RWPE1 (cell line): ENCODE measurements at regions not wholly inside any gene's neighbourhood (a gene's known extent, or its start where the extent isn't known, plus 50 kb on each side); places are given as distances from the start of the nearest gene placed in this dataset.

Experiments
- CTCF ChIA-PET: fragments of 350-600 bp; sonication (Branson Sonifier 250); formaldehyde crosslinking; extraction: SDS; loops from one replicate; lab custom pipeline; 2021; lab: Yijun Ruan, JAX
- POLR2A ChIA-PET: fragments of 400-600 bp; formaldehyde crosslinking; extraction: SDS; loops from one replicate; lab custom pipeline; 2020; ENCODE audit warnings: antibody characterized with exemption; ENCODE audit not compliant: low non-redundant PET; lab: Yijun Ruan, JAX
- DNase-seq: peaks from one replicate; pipeline ENCODE4 v3.0.0; 2012; ENCODE audit warnings: low spot score
- H3K27ac ChIP-seq: fragments of 450-650 bp; 2 replicates; pipeline ENCODE4 v1.5.1; 2017
- TF ChIP-seq, protein P1 (sequence below): fragments of 450-650 bp; conservative IDR thresholded peaks from 2 replicates; pipeline ENCODE4 v1.5.1; 2017; ENCODE audit warnings: low read depth, mild to moderate bottlenecking

- TF ChIP-seq, protein P1, sequence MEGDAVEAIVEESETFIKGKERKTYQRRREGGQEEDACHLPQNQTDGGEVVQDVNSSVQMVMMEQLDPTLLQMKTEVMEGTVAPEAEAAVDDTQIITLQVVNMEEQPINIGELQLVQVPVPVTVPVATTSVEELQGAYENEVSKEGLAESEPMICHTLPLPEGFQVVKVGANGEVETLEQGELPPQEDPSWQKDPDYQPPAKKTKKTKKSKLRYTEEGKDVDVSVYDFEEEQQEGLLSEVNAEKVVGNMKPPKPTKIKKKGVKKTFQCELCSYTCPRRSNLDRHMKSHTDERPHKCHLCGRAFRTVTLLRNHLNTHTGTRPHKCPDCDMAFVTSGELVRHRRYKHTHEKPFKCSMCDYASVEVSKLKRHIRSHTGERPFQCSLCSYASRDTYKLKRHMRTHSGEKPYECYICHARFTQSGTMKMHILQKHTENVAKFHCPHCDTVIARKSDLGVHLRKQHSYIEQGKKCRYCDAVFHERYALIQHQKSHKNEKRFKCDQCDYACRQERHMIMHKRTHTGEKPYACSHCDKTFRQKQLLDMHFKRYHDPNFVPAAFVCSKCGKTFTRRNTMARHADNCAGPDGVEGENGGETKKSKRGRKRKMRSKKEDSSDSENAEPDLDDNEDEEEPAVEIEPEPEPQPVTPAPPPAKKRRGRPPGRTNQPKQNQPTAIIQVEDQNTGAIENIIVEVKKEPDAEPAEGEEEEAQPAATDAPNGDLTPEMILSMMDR: no peak
- DNase-seq: no peak
- ChIA-PET POLR2A (no interaction called here), CTCF (interaction anchor here (0.6 kb wide), 1 partner anchor 146 kb away, joined by 3 read pairs; no protein-coding TSS in a partner anchor)
- H3K27ac ChIP-seq: no peak overlapping the region
Measured at GRCh38 chr5:19256036-19256435, 732.0 kb downstream of the CDH18 start.

GRCh38 chr5:19258686-19259085, 729.3 kb downstream of the CDH18 start:
- TF ChIP-seq, protein P1: no peak
- no peak overlapping the region for H3K27ac ChIP-seq
- CTCF ChIA-PET: no interaction called here
- DNase-seq: no peak
- POLR2A ChIA-PET: no interaction called here

GRCh38 chr5:19261879-19262278, 726.1 kb downstream of the CDH18 start:
- CTCF ChIA-PET: no interaction called here
- H3K27ac ChIP-seq: no peak overlapping the region
- no peak for DNase-seq
- POLR2A ChIA-PET: no interaction called here
- TF ChIP-seq, protein P1: no peak

DNA sequence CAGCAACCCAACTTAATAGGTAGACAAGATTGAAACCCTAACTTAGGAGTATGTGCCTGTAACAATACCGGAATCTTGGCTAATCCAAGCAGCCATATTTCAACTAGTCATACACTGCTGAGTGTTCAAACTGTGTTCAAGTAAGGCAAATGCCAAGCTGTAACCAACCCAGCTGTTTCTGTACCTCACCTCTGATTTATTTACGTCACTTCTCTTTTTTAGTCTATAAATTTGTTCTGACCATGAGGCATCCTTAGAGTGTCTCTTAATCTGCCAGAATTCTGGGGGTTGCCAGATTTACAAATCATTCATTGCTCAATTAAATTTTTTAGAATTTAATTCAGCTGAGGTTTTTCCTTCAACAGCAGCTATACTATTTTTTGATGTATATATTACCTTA, 723.2 kb downstream of the CDH18 start:
- ChIA-PET CTCF (no interaction called here), POLR2A (no interaction called here)
- TF ChIP-seq, protein P1: no peak
- no peak for DNase-seq
- no peak overlapping the region for H3K27ac ChIP-seq

DNA sequence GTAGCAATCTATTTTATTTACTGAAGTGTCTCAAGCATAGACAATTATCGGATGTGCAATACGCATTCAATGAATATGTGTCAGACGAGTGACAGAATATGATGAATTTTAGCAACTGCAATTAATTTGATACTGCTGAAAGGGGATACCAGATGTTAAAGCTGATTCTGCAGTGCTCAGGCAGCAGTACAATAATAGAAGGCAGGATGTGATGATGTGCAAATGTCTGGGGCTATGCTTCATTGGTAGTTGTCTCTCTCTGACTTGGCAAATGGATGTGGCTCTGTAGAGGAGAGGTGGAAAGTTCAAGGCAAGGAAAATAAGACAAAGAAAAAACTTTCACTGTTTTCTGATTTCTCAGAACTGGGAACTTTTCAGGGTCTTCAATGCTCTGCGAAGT, 721.2 kb downstream of the CDH18 start:
- ChIA-PET POLR2A (no interaction called here), CTCF (no interaction called here)
- H3K27ac ChIP-seq: no peak overlapping the region
- TF ChIP-seq, protein P1: no peak
- DNase-seq: no peak

DNA sequence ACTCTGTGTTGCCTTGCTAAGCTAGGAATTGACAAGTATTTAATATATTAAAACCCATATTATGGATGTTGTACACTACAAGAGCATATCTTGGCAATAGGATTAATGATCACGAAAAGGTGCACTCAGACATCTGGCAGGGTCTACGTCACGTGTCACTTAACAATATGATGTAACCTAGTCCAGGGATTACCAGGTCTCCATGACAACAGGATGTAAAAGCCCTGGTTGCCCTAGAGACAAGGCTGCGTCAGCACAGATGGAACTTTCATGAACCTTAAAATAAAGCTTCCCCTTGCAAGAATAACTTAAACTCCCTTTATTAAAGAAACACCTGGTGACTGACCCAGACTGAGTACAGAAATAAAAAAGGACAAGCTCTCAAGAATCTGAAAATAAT, 717.8 kb downstream of the CDH18 start:
- ChIA-PET CTCF (no interaction called here), POLR2A (no interaction called here)
- no peak for DNase-seq
- TF ChIP-seq, protein P1: no peak
- no peak overlapping the region for H3K27ac ChIP-seq
